Stimulated activated CD4-positive, alpha-beta T cell treated with anti-CD3 and anti-CD28 coated beads, Interleukin-1b, Interleukin-23, amount 100 ng/mL, for 1 hour (primary cell): ENCODE measurements at regions not wholly inside any gene's neighbourhood (a gene's known extent, or its start where the extent isn't known, plus 50 kb on each side); places are given as distances from the start of the nearest gene placed in this dataset.
"Not testable (repeated sequence)": the region's sequence is repeated elsewhere in the genome, so short reads cannot be mapped to it uniquely, and the experiment has no call there.

ENCODE experiments used
- DNase-seq, 2 donors: peaks; one replicate each; pipeline ENCODE4 v3.0.0-alpha.2; 2020; ENCODE audit warnings: low read depth in 2 of 2

DNA sequence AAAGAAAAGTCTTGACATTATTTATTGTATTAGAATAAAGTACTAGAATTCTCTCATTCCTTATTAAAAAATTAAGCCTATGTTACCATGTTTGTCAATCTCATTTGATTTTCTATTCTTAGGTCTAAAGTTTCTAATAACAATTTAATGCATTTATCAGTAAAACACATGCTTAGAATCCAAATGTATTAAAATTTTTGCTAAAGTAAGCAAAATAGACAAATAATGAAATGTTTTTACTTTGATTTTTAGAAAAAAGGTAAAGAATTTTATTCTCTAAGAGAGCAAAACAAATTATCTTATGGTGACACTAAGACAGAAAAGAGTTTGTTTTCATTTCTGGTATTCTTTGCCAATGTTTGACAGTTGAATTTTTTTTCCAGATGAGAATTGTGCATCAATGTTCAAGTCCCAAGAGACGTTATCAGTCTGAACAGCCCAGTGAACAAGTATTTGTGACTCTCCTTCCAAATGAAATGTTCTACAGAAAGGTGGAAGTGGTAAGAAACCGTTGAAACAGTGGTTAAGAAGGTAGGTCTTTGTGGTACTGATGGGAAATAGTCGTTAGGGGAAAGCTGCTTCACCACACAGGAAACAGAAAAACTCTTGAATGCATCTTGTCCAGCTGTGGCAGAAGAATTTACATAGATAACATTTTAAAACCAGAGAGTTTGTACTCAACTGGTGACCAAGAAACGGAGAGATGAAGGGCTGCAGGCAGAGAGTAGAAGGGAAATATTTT is 402.5 kb downstream of the PTPRC start:
- no peak for DNase-seq

DNA sequence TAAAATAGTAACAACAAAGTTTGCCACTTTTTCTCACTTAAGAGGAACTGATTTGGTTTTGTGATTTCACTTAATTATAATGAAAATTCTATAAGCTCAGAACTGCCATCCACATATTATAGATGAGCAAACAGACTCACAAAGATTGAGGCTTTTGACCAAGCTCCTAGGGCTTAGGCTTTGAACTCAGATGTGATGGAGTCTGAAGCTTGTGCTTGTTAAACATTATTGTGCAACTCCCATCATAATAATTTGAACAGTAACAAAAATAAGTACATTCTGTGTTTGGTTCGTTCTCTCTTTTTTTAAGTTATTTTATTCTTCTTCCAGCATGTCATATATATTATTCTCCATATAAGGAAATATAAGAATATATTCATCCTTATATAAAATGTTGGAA is 403.4 kb downstream of the PTPRC start:
- no peak for DNase-seq

DNA sequence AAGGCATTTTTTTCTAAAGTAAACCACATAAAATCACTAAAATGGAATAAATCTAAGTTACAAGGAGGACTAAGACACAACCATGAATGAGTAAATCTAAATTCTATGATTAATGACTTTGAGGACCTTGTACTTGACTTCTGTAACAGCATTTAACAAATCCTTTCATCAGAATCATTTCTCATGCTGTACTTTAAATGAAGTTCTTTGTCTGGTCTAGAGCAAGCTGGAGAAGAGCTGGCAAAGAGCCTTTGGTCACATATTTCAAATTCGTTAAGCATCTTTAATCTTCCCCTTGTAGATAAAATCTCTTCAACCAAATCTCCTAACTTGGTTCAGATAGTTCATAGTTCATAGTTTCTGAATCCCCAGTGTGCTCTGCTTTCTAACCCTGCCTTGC is 405.4 kb downstream of the PTPRC start:
- DNase-seq, result no peak

DNA sequence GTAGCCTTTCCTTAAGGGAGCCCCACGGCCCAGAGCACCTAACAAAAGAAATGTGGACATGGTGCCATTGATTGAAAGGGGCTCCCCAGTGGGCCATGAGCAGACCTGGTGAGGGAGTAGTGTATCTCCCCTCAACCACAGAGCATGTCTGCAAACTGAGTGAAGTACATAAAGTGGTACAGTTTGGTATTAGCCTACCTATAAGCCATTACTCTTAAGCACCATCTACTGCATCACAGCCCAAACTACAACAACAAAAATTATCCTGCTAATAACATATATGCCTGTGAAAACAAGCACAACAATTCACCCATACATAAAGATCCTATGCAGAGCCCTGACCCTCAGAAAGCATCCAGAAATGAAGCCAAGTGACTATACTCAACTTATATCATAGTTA is 407.8 kb downstream of the PTPRC start:
- no peak for DNase-seq

DNA sequence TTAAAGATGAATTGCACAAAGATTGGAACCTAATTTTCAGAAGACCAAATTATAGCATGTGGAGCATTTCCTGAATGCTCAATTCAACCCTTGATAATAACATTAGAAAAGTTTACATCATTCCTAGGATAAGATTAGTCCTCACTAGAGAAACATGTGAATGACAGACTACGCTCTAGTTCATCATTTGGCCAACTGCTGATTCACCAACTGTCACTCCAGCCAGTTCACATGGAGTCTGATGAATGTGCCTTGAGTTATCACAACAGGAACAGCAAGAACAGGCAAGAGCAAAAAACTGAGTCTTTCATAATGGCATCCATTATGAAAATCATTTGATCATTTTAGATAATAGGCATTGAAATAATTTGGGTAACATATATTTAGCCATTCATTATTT is 415.9 kb downstream of the PTPRC start:
- no peak for DNase-seq

DNA sequence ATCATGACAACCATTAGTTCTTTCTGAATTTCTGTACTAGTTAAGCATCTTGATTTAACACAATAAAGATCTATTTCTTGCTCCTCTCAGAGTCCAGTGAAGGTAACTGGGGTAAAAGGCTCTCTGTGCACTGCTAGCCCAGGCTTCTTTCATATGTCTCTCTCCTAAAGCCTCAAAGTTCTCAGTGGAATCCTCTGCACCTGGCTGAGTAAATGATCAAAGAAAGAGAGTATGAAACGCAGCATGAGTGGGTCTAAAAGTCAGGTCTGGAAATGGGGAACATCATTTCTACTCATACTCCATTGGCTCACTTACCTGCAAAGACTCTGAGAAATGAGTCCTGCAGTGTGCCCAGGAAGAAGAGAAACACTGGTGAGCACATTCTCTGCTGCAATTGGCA is 418.5 kb downstream of the PTPRC start:
- no peak for DNase-seq

DNA sequence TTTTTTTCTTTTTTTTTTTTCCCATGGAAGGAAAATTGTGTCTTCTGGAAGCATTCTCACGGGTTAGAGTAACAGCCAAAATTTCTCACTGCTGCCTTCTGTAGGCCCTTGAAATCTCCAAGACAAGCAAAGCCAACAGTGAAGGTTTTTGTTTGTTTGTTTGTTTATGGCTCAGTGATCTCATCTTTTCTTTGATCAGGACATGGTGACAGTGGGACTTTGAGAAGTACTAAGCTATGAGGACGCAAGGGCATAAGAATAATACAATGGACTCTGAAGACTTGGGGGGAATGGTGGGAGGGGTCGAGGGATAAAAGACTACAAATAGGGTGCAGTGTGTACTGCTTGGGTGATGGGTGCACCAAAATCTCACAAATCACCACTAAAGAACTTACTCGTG is 419.4 kb downstream of the PTPRC start:
- DNase-seq, result no peak

DNA sequence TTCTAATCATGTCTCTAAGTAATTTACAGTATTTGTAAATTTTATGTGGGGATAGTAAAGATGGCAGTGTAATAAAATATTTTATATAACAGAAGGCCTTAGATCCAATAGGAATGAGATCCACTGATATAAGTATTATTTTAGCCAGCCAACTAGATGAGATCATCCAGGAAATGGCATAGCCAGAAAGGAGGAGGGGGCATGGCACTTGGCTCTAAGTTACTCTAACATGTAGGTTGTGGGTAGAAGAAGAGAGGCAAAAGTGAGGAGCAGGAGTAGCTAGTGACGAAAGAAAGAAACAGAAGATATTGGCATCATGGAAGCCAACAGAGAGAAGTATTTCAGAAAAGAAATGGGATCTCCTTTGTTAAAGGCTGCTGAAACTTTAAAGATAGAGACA is 426.1 kb downstream of the PTPRC start:
- DNase-seq, result no peak

DNA sequence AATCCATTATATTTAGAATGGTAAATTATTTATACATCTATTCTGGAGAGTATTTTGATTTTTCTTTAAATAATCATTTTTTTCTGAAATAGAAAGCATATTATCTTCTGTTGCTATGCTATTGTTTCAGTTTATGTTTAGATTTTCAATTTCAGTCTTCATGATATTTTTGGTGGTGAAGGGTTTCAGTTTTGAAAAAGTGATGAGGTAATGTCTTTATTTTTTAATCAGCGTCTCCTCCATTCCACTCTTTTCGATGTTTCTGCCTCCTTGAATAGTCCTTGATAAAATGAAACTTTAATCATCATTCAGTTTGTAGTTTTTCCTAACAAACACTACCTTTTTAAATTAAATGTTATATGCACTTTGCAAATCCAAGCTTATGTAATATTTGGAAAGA is 428.6 kb downstream of the PTPRC start:
- DNase-seq, result no peak

DNA sequence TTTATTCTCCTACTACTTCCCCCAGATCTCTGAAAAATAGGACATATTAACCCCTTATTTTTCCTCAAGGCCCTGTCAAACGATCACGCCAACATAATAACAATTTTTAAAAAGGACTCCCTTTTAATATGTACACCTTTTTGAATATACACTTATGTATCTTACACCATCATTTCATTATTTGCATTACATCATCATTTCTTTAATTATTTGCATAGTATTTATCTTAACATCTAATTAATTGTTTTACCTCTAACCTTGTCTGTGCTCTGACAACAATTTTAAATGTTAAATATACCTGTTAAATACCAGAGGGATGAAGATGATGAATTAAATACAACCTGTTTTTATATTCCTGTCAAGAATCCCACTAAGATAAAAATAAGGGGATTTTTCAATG is 432.2 kb downstream of the PTPRC start:
- no peak for DNase-seq

DNA sequence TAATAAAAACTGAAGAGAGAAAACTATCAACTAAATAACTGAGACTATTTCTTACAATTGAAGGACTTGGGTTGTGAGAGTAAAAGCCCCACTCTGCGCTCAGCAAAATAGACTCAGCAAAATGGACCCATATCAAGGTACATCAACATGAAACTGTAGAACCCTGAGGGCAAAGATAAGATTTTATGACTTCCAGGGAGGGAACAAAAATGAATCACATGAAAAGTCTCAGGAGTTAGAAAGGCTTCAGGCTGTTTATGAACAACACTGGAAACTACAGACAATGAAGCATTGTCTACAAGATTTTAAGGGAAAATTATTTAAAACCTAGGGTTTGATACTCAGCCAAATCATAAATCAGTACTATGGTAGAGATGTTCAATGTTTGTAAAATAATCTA is 434.3 kb downstream of the PTPRC start:
- DNase-seq, result no peak

DNA sequence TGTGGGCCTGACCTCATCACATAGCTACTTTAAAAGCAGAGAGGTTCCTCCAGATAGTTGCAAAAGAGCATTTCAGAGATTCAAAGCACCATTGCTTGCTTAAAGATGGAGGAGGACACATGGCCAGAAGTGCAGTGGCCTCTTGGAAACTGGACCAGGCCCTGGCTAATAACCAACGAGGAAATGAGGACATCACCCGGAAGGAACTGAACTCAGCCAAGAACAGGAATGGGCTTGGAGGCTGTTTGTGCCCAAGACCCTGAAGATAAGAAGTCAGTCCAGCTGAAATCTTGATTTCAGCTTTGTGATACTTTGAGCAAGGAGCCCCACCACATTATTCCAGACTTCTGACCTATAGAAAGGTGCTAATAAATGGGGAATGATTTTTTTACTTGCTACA is 437.0 kb downstream of the PTPRC start:
- no peak for DNase-seq

DNA sequence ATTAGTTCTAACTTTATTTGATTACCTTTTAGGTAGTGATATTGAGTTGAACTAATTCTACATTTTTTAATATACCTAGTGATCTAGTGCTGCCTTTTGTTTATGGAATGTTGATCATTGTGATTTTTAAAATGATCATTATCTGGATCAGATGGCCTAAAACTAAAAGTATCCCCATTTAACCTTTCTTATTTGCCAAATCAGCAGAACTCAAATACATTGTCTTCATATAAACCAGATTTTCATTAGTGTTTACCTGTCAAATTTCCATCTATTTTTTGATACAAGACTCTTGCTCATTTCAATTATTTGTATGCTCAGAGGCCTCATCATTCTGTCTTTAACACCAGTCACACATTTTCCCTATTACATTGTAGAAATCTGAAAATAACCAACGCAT is 441.2 kb downstream of the PTPRC start:
- no peak for DNase-seq

DNA sequence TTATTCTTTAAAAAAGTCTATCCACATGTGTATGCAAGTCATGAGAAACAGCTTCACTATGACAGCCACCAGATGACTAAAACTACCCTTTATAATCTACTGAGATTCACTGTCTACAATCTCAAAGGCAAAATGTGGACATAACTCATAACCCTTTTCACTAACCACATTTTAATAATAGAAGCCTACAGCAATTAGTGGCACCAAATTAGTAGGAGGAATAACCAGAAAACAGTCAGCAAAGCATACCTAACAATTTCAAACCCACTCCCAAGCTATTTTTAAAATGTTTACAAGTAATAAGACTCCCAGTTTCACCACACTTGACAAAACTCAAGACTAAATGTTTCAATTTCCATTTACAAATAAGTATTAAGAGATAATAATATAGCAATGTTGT is 442.9 kb downstream of the PTPRC start:
- DNase-seq, result no peak

DNA sequence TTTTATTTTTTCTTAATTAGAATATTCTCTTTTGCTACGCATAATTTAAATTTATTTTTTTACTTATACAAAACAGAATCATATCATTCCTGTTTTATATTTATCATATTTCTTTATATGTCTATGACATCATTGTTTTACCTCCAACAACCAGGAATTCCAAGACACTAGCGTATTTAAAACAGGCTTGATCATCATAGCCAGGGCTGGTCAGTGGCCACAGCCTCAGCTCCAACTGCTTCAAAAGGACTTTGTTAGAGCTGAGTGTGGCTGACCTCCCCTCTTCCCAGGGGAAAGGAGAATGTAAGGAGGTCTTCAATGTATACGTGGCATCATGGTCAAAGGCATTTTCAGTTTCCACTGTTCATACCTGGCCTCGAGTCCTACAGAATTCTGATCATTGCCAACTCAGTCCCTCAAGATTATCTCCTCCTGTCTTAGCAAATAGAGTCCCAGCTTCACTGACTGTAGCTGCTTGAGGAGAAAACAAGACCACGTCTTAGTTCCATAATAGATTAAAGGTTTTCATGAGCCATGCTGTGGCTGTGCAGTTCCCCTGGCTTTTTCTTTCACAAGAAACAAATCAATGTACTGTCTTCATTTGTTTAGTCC is 444.0 kb downstream of the PTPRC start:
- DNase-seq, result no peak

DNA sequence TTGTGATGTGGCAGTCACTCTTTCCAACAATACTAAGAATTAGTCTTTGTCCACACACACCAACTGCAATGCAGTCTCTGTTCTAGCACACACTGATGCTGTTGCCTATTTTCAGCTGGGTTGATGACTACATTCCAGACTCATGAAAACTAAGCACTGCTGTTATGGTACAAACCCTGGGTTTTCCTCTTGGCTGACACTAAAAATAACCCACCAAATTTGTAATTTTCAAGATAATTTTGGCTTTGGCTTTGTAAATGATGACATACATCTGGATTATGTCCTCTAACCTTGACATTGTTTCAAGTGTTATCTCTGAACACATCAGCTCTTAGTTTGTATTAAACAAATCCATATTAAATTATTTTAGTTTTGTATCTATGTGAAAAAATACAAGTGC is 444.8 kb downstream of the PTPRC start:
- DNase-seq, result no peak

DNA sequence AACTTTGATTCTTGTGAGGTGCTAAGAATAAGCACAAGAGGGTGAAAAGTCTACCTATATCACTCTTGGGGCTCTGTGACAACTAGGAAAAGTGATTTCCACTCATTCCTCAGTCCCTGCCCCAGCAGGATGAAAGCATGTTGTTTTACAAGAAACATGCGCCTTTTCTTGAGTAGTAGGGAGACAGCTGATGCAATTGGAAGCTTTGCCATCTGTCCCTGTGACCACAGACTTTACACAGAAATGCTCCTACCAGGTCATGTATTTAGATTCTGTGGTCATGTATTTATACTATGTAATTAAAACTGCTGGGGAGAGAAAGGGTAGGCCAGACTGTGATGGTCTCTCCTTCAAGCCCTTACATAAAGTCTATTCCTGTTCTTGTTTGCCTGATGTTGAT is 445.5 kb downstream of the PTPRC start:
- no peak for DNase-seq

DNA sequence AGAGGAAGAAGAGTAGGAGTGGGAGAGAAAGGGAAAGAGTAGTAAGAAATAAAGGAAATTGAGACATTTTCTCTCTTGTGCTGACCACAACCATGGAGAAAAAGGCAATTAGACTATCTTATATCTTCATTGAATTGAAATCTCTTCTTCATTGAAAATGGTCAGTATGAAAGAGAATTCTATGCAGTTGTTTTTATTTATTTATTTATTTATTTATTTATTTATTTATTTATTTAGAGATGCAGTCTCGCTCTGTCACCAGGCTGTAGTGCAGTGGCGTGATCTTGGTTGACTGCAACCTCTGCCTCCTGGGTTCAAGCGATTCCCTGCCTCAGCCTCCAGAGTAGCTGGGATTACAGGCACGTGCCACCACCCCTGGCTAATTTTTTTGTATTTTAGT is 447.1 kb downstream of the PTPRC start:
- DNase-seq, result no peak

DNA sequence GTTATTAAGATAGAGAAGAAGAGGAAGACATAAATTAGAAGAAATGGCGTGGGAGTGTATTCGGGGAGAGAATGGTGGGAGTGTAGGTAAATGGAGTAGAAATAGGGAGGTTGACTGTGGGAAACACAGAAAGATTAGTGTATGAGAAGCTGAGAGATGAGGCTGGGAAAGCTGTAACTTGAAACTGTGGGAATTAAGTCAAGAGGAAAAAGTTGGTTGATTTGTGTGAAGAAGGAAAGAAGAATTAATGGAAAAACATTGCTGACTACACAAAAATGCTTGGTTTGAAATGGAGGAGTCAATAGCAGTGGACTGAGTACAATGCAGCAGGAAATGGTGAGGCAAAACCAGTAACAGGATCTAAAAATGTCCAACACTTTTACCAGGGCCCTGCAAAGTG is 448.3 kb downstream of the PTPRC start:
- no peak for DNase-seq

DNA sequence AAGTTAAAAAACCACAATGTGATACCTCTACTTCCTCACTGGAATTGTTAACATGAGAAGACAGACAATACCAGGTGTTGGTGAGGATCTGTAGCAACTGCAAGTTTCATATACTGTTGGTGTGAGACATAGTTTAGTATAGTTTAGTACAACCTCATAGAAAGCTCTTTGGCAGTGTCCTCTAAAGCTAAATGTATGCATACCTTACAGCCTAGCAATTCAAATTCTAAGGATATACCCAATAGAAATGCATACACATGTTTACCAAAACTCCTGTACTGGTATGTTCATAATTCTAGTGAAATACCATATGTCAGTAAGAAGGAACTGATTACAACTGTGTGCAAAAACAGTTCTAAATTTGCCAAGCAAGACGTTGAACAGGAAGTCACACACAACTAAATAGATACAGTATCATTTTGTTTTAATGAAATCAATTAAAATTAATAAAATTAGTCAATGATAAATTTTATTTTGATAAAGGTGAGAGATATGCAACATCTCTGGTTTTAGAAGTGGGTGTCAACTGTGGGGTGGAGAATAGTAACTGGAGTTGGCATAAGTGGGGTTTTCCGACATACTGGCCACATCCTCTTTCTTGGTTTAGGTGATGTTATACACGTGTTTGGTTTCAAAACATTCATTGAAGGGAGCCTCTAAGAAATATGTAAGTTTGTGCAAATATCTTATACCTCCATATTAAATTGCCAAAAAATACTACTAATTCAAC is 450.7 kb downstream of the PTPRC start:
- DNase-seq, result no peak

DNA sequence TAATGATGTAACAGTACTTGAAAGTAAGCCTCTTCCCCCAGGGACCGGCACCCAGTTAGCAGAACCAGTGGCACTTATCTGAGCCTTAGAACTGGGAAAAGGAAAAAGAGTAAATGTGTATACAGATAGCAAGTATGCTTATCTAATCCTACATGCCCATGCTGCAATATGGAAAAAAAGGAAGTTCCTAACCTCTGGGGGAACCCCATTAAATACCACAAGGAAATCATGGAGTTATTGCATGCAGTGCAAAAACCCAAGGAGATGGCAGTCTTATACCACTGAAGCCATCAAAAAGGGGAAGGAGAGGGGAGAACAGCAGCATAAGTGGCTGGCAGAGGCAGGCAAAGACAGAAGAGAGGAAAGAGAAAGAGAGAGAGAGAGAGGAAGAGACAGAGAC is 456.8 kb downstream of the PTPRC start:
- DNase-seq, result not testable (repeated sequence)

DNA sequence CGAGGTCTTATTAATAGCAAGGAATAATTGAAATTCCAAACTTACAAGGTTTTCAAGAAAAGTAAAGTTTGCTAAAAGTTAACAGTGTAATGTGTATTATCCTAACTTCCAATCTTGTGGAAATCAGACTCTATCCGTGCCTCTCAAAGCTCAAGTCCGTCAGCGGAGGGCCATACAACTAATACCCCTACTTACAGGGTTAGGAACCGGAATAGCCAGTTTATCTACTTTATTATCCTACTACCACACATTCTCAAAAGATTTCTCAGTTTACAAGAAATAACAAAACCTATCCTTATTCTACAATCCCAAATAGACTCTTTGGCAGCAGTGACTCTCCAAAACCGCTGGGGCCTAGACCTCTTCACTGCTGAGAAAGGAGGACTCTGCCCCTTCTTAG is 457.8 kb downstream of the PTPRC start:
- no peak for DNase-seq

DNA sequence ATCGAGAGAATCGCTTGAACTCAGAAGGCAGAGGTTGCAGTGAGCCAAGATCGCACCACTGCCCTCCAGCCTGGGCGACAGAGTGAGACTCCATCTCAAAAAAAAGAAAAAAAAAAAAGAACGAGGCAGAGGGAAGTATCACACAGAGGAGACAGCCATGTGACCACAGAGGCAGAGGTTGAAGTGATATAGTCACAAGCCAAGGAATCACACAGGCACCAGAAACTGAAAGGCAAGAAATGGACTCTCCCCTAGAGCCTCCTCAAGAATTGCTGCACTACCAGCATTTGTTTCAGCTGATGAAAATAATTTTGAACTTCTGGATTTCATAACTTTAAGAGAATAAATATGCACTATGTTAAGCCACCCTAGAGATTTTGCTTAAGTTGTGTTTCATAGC is 459.6 kb downstream of the PTPRC start:
- DNase-seq, result no peak
